ENCODE measurements at regions not wholly inside any gene's neighbourhood (a gene's known extent, or its start where the extent isn't known, plus 50 kb on each side); places are given as distances from the start of the nearest gene placed in this dataset.

GRCh38 chr18:61972389-61973264, 79.8 kb upstream of the RNF152 start:
- Histone ChIP-seq H3K4me3 (ENCODE audit: low read length in 2 of 2) (no peak overlapping the region), H3K9me3 (ENCODE audit: control insufficient read depth in 2 of 2, insufficient read depth in 1 of 2, low read length in 1 of 2) (no peaks in the 10 kb centered on the region), H3K27me3 (ENCODE audit: control insufficient read depth in 2 of 2, insufficient read depth in 1 of 2, low read length in 1 of 2) (no peaks in the 10 kb centered on the region), H3K27ac (ENCODE audit: low read depth in 1 of 2, low read length in 1 of 2) (no peak overlapping the region), H3K4me1 (ENCODE audit: control insufficient read depth in 2 of 2, insufficient read depth in 2 of 2, low read length in 2 of 2) (no peaks in the 10 kb centered on the region), H3K36me3 (ENCODE audit: control insufficient read depth in 2 of 2, insufficient read depth in 2 of 2, low read length in 1 of 2) (no peaks in the 10 kb centered on the region)
- peak in 2 of 9 donors; percentile 4 to 12 for DNase-seq (ENCODE audit: low read depth in 6 of 9, low spot score in 9 of 9)
- WGBS = 94% methylated on average over 4 of the region's 4 CpGs

GRCh38 chr18:61967252-61967891, 74.6 kb upstream of the RNF152 start:
- 96% methylated on average over 9 of the region's 9 CpGs for WGBS
- DNase-seq (ENCODE audit: low read depth in 6 of 9, low spot score in 9 of 9) = no peak
- Histone ChIP-seq H3K36me3 (ENCODE audit: control insufficient read depth in 2 of 2, insufficient read depth in 2 of 2, low read length in 1 of 2) (no peaks in the 10 kb centered on the region), H3K4me3 (ENCODE audit: low read length in 2 of 2) (no peak overlapping the region), H3K4me1 (ENCODE audit: control insufficient read depth in 2 of 2, insufficient read depth in 2 of 2, low read length in 2 of 2) (no peaks in the 10 kb centered on the region), H3K27me3 (ENCODE audit: control insufficient read depth in 2 of 2, insufficient read depth in 1 of 2, low read length in 1 of 2) (no peaks in the 10 kb centered on the region), H3K9me3 (ENCODE audit: control insufficient read depth in 2 of 2, insufficient read depth in 1 of 2, low read length in 1 of 2) (no peaks in the 10 kb centered on the region), H3K27ac (ENCODE audit: low read depth in 1 of 2, low read length in 1 of 2) (no peak overlapping the region)

- DNase-seq (ENCODE audit: low read depth in 6 of 9, low spot score in 9 of 9) = no peak
- H3K4me1 ChIP-seq (ENCODE audit: control insufficient read depth in 2 of 2, insufficient read depth in 2 of 2, low read length in 2 of 2) = no peaks in the 10 kb centered on the region
- no peaks in the 10 kb centered on the region for H3K9me3 ChIP-seq (ENCODE audit: control insufficient read depth in 2 of 2, insufficient read depth in 1 of 2, low read length in 1 of 2)
- H3K36me3 ChIP-seq (ENCODE audit: control insufficient read depth in 2 of 2, insufficient read depth in 2 of 2, low read length in 1 of 2) = no peaks in the 10 kb centered on the region
- 95% methylated on average over 6 of the region's 6 CpGs for WGBS
- H3K27me3 ChIP-seq (ENCODE audit: control insufficient read depth in 2 of 2, insufficient read depth in 1 of 2, low read length in 1 of 2) = no peaks in the 10 kb centered on the region
- no peak overlapping the region for H3K27ac ChIP-seq (ENCODE audit: low read depth in 1 of 2, low read length in 1 of 2)
- no peak overlapping the region for H3K4me3 ChIP-seq (ENCODE audit: low read length in 2 of 2)
Observed at GRCh38 chr18:61965311-61965710, 72.5 kb upstream of the RNF152 start.

- Histone ChIP-seq H3K27ac (ENCODE audit: low read depth in 1 of 2, low read length in 1 of 2) (no peak overlapping the region), H3K4me3 (ENCODE audit: low read length in 2 of 2) (no peak overlapping the region), H3K27me3 (ENCODE audit: control insufficient read depth in 2 of 2, insufficient read depth in 1 of 2, low read length in 1 of 2) (no peaks in the 10 kb centered on the region), H3K36me3 (ENCODE audit: control insufficient read depth in 2 of 2, insufficient read depth in 2 of 2, low read length in 1 of 2) (no peaks in the 10 kb centered on the region), H3K9me3 (ENCODE audit: control insufficient read depth in 2 of 2, insufficient read depth in 1 of 2, low read length in 1 of 2) (no peaks in the 10 kb centered on the region), H3K4me1 (ENCODE audit: control insufficient read depth in 2 of 2, insufficient read depth in 2 of 2, low read length in 2 of 2) (no peaks in the 10 kb centered on the region)
- DNase-seq (ENCODE audit: low read depth in 6 of 9, low spot score in 9 of 9) = no peak
Observed at GRCh38 chr18:61964616-61965015, 71.8 kb upstream of the RNF152 start.

GRCh38 chr18:61963705-61964104, 70.9 kb upstream of the RNF152 start:
- DNase-seq (ENCODE audit: low read depth in 6 of 9, low spot score in 9 of 9) = no peak

GRCh38 chr18:61957801-61958516, 65.2 kb upstream of the RNF152 start:
- H3K36me3 ChIP-seq (ENCODE audit: control insufficient read depth in 2 of 2, insufficient read depth in 2 of 2, low read length in 1 of 2) = no peaks in the 10 kb centered on the region
- H3K27me3 ChIP-seq (ENCODE audit: control insufficient read depth in 2 of 2, insufficient read depth in 1 of 2, low read length in 1 of 2) = no peaks in the 10 kb centered on the region
- H3K9me3 ChIP-seq (ENCODE audit: control insufficient read depth in 2 of 2, insufficient read depth in 1 of 2, low read length in 1 of 2) = peaks cover 0 to 8% of the 10 kb centered on the region in 2 donors
- H3K4me3 ChIP-seq (ENCODE audit: low read length in 2 of 2) = no peak overlapping the region
- H3K4me1 ChIP-seq (ENCODE audit: control insufficient read depth in 2 of 2, insufficient read depth in 2 of 2, low read length in 2 of 2) = no peaks in the 10 kb centered on the region
- WGBS = 94% methylated on average over 13 of the region's 13 CpGs
- DNase-seq (ENCODE audit: low read depth in 6 of 9, low spot score in 9 of 9) = no peak
- H3K27ac ChIP-seq (ENCODE audit: low read depth in 1 of 2, low read length in 1 of 2) = no peak overlapping the region

More at GRCh38 chr18:61963705-61964104, 70.9 kb upstream of the RNF152 start:
- H3K9me3 ChIP-seq (ENCODE audit: control insufficient read depth in 2 of 2, insufficient read depth in 1 of 2, low read length in 1 of 2) = no peaks in the 10 kb centered on the region
- no peaks in the 10 kb centered on the region for H3K36me3 ChIP-seq (ENCODE audit: control insufficient read depth in 2 of 2, insufficient read depth in 2 of 2, low read length in 1 of 2)
- no peaks in the 10 kb centered on the region for H3K27me3 ChIP-seq (ENCODE audit: control insufficient read depth in 2 of 2, insufficient read depth in 1 of 2, low read length in 1 of 2)
- 88% methylated on average over 1 of the region's 1 CpG for WGBS
- H3K27ac ChIP-seq (ENCODE audit: low read depth in 1 of 2, low read length in 1 of 2) = no peak overlapping the region
- no peaks in the 10 kb centered on the region for H3K4me1 ChIP-seq (ENCODE audit: control insufficient read depth in 2 of 2, insufficient read depth in 2 of 2, low read length in 2 of 2)
- H3K4me3 ChIP-seq (ENCODE audit: low read length in 2 of 2) = no peak overlapping the region

- no peaks in the 10 kb centered on the region for H3K27me3 ChIP-seq (ENCODE audit: control insufficient read depth in 2 of 2, insufficient read depth in 1 of 2, low read length in 1 of 2)
- peaks cover 0 to 8% of the 10 kb centered on the region in 2 donors for H3K9me3 ChIP-seq (ENCODE audit: control insufficient read depth in 2 of 2, insufficient read depth in 1 of 2, low read length in 1 of 2)
- H3K36me3 ChIP-seq (ENCODE audit: control insufficient read depth in 2 of 2, insufficient read depth in 2 of 2, low read length in 1 of 2) = no peaks in the 10 kb centered on the region
- no peak overlapping the region for H3K27ac ChIP-seq (ENCODE audit: low read depth in 1 of 2, low read length in 1 of 2)
- H3K4me1 ChIP-seq (ENCODE audit: control insufficient read depth in 2 of 2, insufficient read depth in 2 of 2, low read length in 2 of 2) = no peaks in the 10 kb centered on the region
- WGBS = 53% methylated on average over 2 of the region's 2 CpGs
- no peak for DNase-seq (ENCODE audit: low read depth in 6 of 9, low spot score in 9 of 9)
- no peak overlapping the region for H3K4me3 ChIP-seq (ENCODE audit: low read length in 2 of 2)
Observed at GRCh38 chr18:61955644-61956043, 62.8 kb upstream of the RNF152 start.

GRCh38 chr18:61954096-61954746, 61.4 kb upstream of the RNF152 start:
- 88% methylated on average over 5 of the region's 5 CpGs for WGBS
- Histone ChIP-seq H3K4me1 (ENCODE audit: control insufficient read depth in 2 of 2, insufficient read depth in 2 of 2, low read length in 2 of 2) (no peaks in the 10 kb centered on the region), H3K27me3 (ENCODE audit: control insufficient read depth in 2 of 2, insufficient read depth in 1 of 2, low read length in 1 of 2) (no peaks in the 10 kb centered on the region), H3K27ac (ENCODE audit: low read depth in 1 of 2, low read length in 1 of 2) (no peak overlapping the region), H3K4me3 (ENCODE audit: low read length in 2 of 2) (no peak overlapping the region), H3K36me3 (ENCODE audit: control insufficient read depth in 2 of 2, insufficient read depth in 2 of 2, low read length in 1 of 2) (no peaks in the 10 kb centered on the region), H3K9me3 (ENCODE audit: control insufficient read depth in 2 of 2, insufficient read depth in 1 of 2, low read length in 1 of 2) (peaks cover 0 to 8% of the 10 kb centered on the region in 2 donors)
- DNase-seq (ENCODE audit: low read depth in 6 of 9, low spot score in 9 of 9) = no peak
